ENCODE measurements at regions not wholly inside any gene's neighbourhood (a gene's known extent, or its start where the extent isn't known, plus 50 kb on each side); places are given as distances from the start of the nearest gene placed in this dataset.

GRCh38 chr4:67037504-67038227, 507.6 kb downstream of the CENPC start:
- Histone ChIP-seq H3K27ac (no peak overlapping the region), H3K27me3 (ENCODE audit: insufficient read depth in 3 of 3, low read length in 2 of 3) (no peaks in the 10 kb centered on the region), H3K36me3 (ENCODE audit: insufficient read depth in 1 of 2, low read depth in 1 of 2) (no peaks in the 10 kb centered on the region), H3K9me3 (no peaks in the 10 kb centered on the region), H3K4me3 (no peak overlapping the region), H3K4me1 (no peaks in the 10 kb centered on the region)
- intact Hi-C loops (cut with DNase I): no loop called here
- TF ChIP-seq CTCF (IDR thresholded peaks at IDR 0.05): no peak
- DNase-seq (no peak), ATAC-seq (no peak)

- Histone ChIP-seq H3K27me3 (ENCODE audit: insufficient read depth in 3 of 3, low read length in 2 of 3) (no peaks in the 10 kb centered on the region), H3K4me1 (no peaks in the 10 kb centered on the region), H3K9me3 (no peaks in the 10 kb centered on the region), H3K27ac (no peak overlapping the region), H3K4me3 (no peak overlapping the region), H3K36me3 (ENCODE audit: insufficient read depth in 1 of 2, low read depth in 1 of 2) (no peaks in the 10 kb centered on the region)
- DNase-seq (no peak), ATAC-seq (no peak)
- TF ChIP-seq CTCF (IDR thresholded peaks at IDR 0.05): no peak
- intact Hi-C loops (cut with DNase I): no loop called here
Observed at GRCh38 chr4:67036791-67037190, 508.5 kb downstream of the CENPC start.

GRCh38 chr4:67035986-67036385, 509.3 kb downstream of the CENPC start:
- H3K36me3 ChIP-seq (ENCODE audit: insufficient read depth in 1 of 2, low read depth in 1 of 2): no peaks in the 10 kb centered on the region
- DNase-seq (no peak), ATAC-seq (no peak)
- no peak overlapping the region for H3K27ac ChIP-seq
- H3K27me3 ChIP-seq (ENCODE audit: insufficient read depth in 3 of 3, low read length in 2 of 3): no peaks in the 10 kb centered on the region
- H3K4me1 ChIP-seq: no peaks in the 10 kb centered on the region
- 55 to 65% (median 56%) methylated on average over 1 of the region's 1 CpG for WGBS, 3 donors
- no peak overlapping the region for H3K4me3 ChIP-seq
- TF ChIP-seq CTCF (IDR thresholded peaks at IDR 0.05): no peak
- intact Hi-C loops (cut with DNase I): no loop called here
- H3K9me3 ChIP-seq: no peaks in the 10 kb centered on the region

GRCh38 chr4:67035501-67035900, 509.8 kb downstream of the CENPC start:
- ATAC-seq: no peak
- H3K4me3 ChIP-seq: no peak overlapping the region
- H3K36me3 ChIP-seq (ENCODE audit: insufficient read depth in 1 of 2, low read depth in 1 of 2): no peaks in the 10 kb centered on the region
- intact Hi-C loops (cut with DNase I): no loop called here
- no peak overlapping the region for H3K27ac ChIP-seq
- H3K4me1 ChIP-seq: no peaks in the 10 kb centered on the region
- no peaks in the 10 kb centered on the region for H3K27me3 ChIP-seq (ENCODE audit: insufficient read depth in 3 of 3, low read length in 2 of 3)
- no peak for TF ChIP-seq CTCF (IDR thresholded peaks at IDR 0.05)
- WGBS, 3 donors: 22 to 39% (median 28%) methylated on average over 2 of the region's 2 CpGs
- DNase-seq: no peak
- no peaks in the 10 kb centered on the region for H3K9me3 ChIP-seq

GRCh38 chr4:67030636-67031035, 514.7 kb downstream of the CENPC start:
- Histone ChIP-seq H3K4me3 (no peak overlapping the region), H3K9me3 (no peaks in the 10 kb centered on the region), H3K36me3 (ENCODE audit: insufficient read depth in 1 of 2, low read depth in 1 of 2) (no peaks in the 10 kb centered on the region), H3K4me1 (no peaks in the 10 kb centered on the region), H3K27ac (no peak overlapping the region), H3K27me3 (ENCODE audit: insufficient read depth in 3 of 3, low read length in 2 of 3) (no peaks in the 10 kb centered on the region)
- ATAC-seq: no peak
- no peak for DNase-seq
- TF ChIP-seq CTCF (IDR thresholded peaks at IDR 0.05): no peak
- intact Hi-C loops (cut with DNase I): no loop called here
